HG03521 (cell line): ENCODE measurements at regions not wholly inside any gene's neighbourhood (a gene's known extent, or its start where the extent isn't known, plus 50 kb on each side); places are given as distances from the start of the nearest gene placed in this dataset.

Experiments
- ATAC-seq: cut with Tn5 transposase; IDR thresholded peaks from one replicate; pipeline ENCODE4 v1.9.1; 2021; ENCODE audit warnings: mild to moderate bottlenecking, moderate library complexity; ENCODE audit not compliant: unreplicated experiment

- ATAC-seq, result no peak
Measured at GRCh38 chr12:89976866-89977265, 268.2 kb upstream of the ATP2B1 start.

DNA sequence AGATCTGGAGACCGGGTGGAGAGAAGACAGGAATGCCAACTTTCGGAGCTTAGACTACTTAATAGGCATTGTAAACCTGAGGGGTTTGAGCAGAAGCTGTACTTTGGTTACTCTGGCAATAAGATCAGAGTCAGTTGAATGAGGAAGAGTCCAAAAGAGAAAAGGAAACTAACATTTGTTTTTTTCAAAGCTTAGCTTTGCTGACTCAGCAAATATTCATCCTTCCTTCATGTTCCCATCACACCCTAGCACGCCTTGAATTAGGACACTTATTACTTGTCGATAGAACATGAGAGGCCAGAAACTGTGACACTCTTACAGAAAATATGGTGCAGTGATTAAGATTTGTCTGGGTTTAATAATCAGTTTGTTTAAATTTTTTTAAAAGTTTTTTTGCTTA is 266.9 kb upstream of the ATP2B1 start:
- ATAC-seq, result no peak

- ATAC-seq, result no peak
Measured at GRCh38 chr12:89971880-89972279, 263.2 kb upstream of the ATP2B1 start.

- ATAC-seq, result no peak
Measured at GRCh38 chr12:89970722-89971121, 262.1 kb upstream of the ATP2B1 start.

GRCh38 chr12:89969093-89969492 is 260.5 kb upstream of the ATP2B1 start:
- no peak for ATAC-seq

DNA sequence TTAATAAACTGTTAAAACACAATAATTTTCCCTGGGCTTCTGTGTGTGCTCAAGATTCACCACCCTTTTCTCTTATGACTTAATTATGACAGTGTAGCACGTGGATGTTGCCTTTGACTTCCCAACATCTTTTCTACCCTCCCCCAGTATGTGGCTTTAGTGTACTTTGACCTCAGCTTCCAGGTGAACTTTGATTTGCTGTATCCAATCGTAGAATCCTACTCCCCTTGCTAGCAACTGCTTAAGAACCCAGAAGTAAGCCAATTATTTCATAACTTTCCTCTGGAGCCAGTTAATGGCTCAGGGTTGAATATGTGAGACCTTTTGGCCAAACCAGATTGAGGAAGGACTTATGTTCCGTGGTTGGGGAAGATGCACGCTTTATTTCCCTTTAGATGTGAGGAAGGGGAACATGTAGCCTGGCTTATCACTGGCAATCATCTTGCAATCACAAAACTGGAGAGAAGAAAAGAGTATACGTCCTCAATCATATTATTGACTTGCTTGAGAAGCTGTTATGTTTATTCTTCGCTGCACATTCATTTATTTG is 259.6 kb upstream of the ATP2B1 start:
- no peak for ATAC-seq

GRCh38 chr12:89966495-89967240 is 258.0 kb upstream of the ATP2B1 start:
- no peak for ATAC-seq

- no peak for ATAC-seq
Measured at GRCh38 chr12:89965993-89966392, 257.4 kb upstream of the ATP2B1 start.

DNA sequence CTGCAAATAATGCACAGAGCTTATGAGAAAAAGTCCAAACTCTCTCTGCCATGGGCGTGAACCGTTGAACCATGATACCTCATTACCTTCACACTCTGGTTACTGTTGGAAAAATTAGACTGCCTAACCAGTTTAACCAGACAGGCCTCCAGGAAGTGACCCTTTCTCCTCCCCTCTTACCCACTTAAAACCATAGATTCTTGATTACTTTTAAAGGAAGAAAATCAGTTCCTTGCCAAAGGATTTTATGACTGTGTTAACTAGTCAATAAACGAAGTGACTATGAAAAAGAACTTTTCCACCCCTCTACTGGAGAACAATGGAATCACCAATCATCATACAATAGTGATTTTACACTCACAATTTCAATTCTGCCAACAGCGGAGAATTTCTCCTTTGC is 254.0 kb upstream of the ATP2B1 start:
- no peak for ATAC-seq

GRCh38 chr12:89960607-89961394 is 252.2 kb upstream of the ATP2B1 start:
- peak; percentile 25 for ATAC-seq

DNA sequence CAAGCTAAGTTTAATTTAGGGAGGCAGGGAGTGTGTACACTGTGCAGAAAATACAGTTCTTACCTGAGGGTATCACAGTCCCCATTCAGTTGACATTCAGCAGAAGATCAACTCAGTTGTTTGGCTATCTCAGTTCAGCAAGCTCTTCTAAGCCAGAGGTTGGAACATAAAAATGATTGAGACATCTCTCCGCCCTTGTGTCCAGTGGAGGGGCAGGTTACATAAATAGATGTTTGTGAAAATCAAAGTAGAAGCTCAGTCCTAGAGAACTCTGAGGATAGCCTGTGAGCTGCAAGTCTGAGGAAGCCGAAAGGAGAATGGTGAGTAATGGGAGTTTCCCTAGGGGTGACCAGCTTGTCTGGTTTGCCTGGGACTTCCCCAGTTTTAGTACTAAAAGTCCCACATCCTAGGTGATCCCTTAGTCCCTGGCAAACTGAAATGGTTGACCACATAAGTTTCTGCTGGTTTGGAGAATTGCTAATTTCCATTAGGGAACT is 251.4 kb upstream of the ATP2B1 start:
- ATAC-seq, result peak; percentile 86

GRCh38 chr12:89959179-89959578 is 250.5 kb upstream of the ATP2B1 start:
- no peak for ATAC-seq

GRCh38 chr12:89954259-89954658 is 245.6 kb upstream of the ATP2B1 start:
- no peak for ATAC-seq

DNA sequence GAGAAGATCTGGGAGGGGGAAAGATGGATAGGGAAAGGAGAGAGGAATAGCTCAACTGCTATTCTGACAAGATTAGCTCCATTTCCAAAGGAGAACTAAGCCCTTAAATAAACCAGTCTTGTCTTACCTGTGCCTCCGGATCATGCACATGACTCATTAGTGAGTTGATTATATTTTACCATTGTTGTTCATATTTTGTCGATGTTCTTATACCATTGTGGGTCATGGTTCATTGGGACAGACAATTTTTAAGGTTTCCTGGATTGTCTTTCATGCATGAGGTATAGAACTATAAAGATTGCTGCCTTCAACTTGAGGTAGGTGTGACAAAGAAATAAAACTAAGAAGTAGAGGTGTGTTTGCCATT is 243.0 kb upstream of the ATP2B1 start:
- ATAC-seq, result no peak

DNA sequence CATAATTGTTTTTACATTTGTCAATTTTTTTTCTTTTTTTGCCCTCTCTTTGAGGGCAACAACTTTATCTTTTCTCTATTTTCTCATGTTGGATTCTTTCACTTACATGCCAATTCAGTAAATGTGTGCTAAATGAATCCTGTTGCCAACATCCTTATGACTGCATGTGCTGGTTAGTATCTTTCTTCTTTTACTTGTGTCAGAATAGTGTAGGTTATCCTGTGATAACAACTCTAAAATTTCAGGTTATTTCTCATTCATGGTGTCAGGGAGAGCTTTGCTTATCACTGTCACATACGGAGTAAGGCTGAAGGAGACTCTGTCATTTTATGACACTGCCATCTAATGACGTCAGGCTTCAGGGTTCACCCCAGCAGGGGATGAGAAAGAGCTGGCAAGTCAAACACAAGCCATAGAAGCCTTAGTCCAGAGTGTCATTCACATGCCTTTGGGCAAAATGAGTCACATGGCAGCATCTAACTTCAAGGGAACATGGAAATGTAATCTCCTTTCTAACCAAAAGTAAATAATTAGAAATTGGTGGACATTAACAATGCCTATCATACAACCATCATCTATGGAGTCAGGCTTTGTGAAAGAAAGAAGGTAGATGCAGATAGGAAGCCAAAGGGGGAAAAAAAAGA is 242.5 kb upstream of the ATP2B1 start:
- no peak for ATAC-seq

GRCh38 chr12:89950421-89950820 is 241.8 kb upstream of the ATP2B1 start:
- peak; percentile 35 for ATAC-seq

GRCh38 chr12:89949457-89950195 is 241.0 kb upstream of the ATP2B1 start:
- peak; percentile 93 for ATAC-seq

- no peak for ATAC-seq
Measured at GRCh38 chr12:89948271-89949175, 239.9 kb upstream of the ATP2B1 start.

GRCh38 chr12:89947437-89948270 is 239.0 kb upstream of the ATP2B1 start:
- no peak for ATAC-seq
